Subcutaneous abdominal adipose tissue (tissue), 5 donors: ENCODE measurements at regions not wholly inside any gene's neighbourhood (a gene's known extent, or its start where the extent isn't known, plus 50 kb on each side); places are given as distances from the start of the nearest gene placed in this dataset.

Experiments
- H3K27ac ChIP-seq: one replicate; pipeline ENCODE4 v1.7.0; 2013; ENCODE audit warnings: low read depth, mild to moderate bottlenecking, inconsistent platforms, low read length, moderate library complexity
- H3K27me3 ChIP-seq, 5 donors: one replicate each; pipeline ENCODE4 v1.7.0; 2013; ENCODE audit warnings: low read length in 5 of 5, inconsistent platforms in 1 of 5; ENCODE audit not compliant: control insufficient read depth in 5 of 5, insufficient read depth in 4 of 5
- H3K36me3 ChIP-seq, 5 donors: one replicate each; pipeline ENCODE4 v1.7.0; 2013; ENCODE audit warnings: low read length in 5 of 5; ENCODE audit not compliant: control insufficient read depth in 5 of 5, insufficient read depth in 5 of 5
- H3K4me1 ChIP-seq, 5 donors: one replicate each; pipeline ENCODE4 v1.7.0; 2013; ENCODE audit warnings: low read length in 5 of 5, mild to moderate bottlenecking in 3 of 5, moderate library complexity in 1 of 5; ENCODE audit not compliant: control insufficient read depth in 5 of 5, insufficient read depth in 5 of 5
- H3K4me3 ChIP-seq, 5 donors: one replicate each; pipeline ENCODE4 v1.7.0; 2013; ENCODE audit warnings: low read length in 5 of 5, low read depth in 1 of 5
- H3K9ac ChIP-seq, 5 donors: one replicate each; pipeline ENCODE4 v1.7.0; 2013; ENCODE audit warnings: low read length in 5 of 5, mild to moderate bottlenecking in 4 of 5, moderate library complexity in 3 of 5
- H3K9me3 ChIP-seq, 5 donors: one replicate each; pipeline ENCODE4 v1.7.0; 2013; ENCODE audit warnings: low read length in 5 of 5; ENCODE audit not compliant: control insufficient read depth in 5 of 5
- donor health status: healthy.
- donor health status: healthy.
- donor health status: healthy.
- donor health status: healthy.
- donor health status: healthy.

GRCh38 chr1:34353409-34353808 is 176.7 kb downstream of the C1orf94 start:
- Histone ChIP-seq H3K9me3 (no peaks in the 10 kb centered on the region), H3K4me1 (no peaks in the 10 kb centered on the region), H3K9ac (no peak overlapping the region), H3K27ac (no peak overlapping the region), H3K27me3 (peaks cover 0 to 5% (median 0%) of the 10 kb centered on the region in 5 donors), H3K36me3 (no peaks in the 10 kb centered on the region), H3K4me3 (no peak overlapping the region)

- H3K4me3 ChIP-seq: no peak overlapping the region
- H3K4me1 ChIP-seq: no peaks in the 10 kb centered on the region
- H3K9me3 ChIP-seq: no peaks in the 10 kb centered on the region
- H3K27me3 ChIP-seq: peaks cover 0 to 5% (median 0%) of the 10 kb centered on the region in 5 donors
- H3K9ac ChIP-seq: no peak overlapping the region
- H3K27ac ChIP-seq: no peak overlapping the region
- H3K36me3 ChIP-seq: no peaks in the 10 kb centered on the region
Measured at GRCh38 chr1:34354367-34354766, 177.7 kb downstream of the C1orf94 start.

- Histone ChIP-seq H3K27me3 (peaks cover 0 to 5% (median 0%) of the 10 kb centered on the region in 5 donors), H3K9me3 (no peaks in the 10 kb centered on the region), H3K4me1 (no peaks in the 10 kb centered on the region), H3K4me3 (no peak overlapping the region), H3K27ac (no peak overlapping the region), H3K36me3 (no peaks in the 10 kb centered on the region), H3K9ac (no peak overlapping the region)
Measured at GRCh38 chr1:34356853-34357252, 180.1 kb downstream of the C1orf94 start.

GRCh38 chr1:34358636-34359035 is 181.9 kb downstream of the C1orf94 start:
- H3K36me3 ChIP-seq: no peaks in the 10 kb centered on the region
- H3K4me3 ChIP-seq: no peak overlapping the region
- no peak overlapping the region for H3K27ac ChIP-seq
- H3K9me3 ChIP-seq: no peaks in the 10 kb centered on the region
- no peak overlapping the region for H3K9ac ChIP-seq
- H3K27me3 ChIP-seq: peaks cover 0 to 8% (median 3%) of the 10 kb centered on the region in 5 donors
- no peaks in the 10 kb centered on the region for H3K4me1 ChIP-seq

- H3K27me3 ChIP-seq: peaks cover 0 to 8% (median 5%) of the 10 kb centered on the region in 5 donors
- no peaks in the 10 kb centered on the region for H3K9me3 ChIP-seq
- no peak overlapping the region for H3K27ac ChIP-seq
- no peaks in the 10 kb centered on the region for H3K36me3 ChIP-seq
- no peak overlapping the region for H3K9ac ChIP-seq
- no peak overlapping the region for H3K4me3 ChIP-seq
- no peaks in the 10 kb centered on the region for H3K4me1 ChIP-seq
Measured at GRCh38 chr1:34359411-34359810, 182.7 kb downstream of the C1orf94 start.

- Histone ChIP-seq H3K27ac (no peak overlapping the region), H3K4me1 (no peaks in the 10 kb centered on the region), H3K9me3 (peaks cover 0 to 5% (median 2%) of the 10 kb centered on the region in 5 donors), H3K9ac (no peak overlapping the region), H3K36me3 (no peaks in the 10 kb centered on the region), H3K4me3 (no peak overlapping the region), H3K27me3 (peaks cover 2 to 11% (median 5%) of the 10 kb centered on the region in 5 donors)
Measured at GRCh38 chr1:34360574-34360973, 183.9 kb downstream of the C1orf94 start.

GRCh38 chr1:34361121-34361520 is 184.4 kb downstream of the C1orf94 start:
- no peaks in the 10 kb centered on the region for H3K36me3 ChIP-seq
- H3K9me3 ChIP-seq: peaks cover 0 to 5% (median 2%) of the 10 kb centered on the region in 5 donors
- no peak overlapping the region for H3K9ac ChIP-seq
- H3K4me1 ChIP-seq: no peaks in the 10 kb centered on the region
- no peak overlapping the region for H3K4me3 ChIP-seq
- H3K27me3 ChIP-seq: peaks cover 2 to 11% (median 5%) of the 10 kb centered on the region in 5 donors
- no peak overlapping the region for H3K27ac ChIP-seq

GRCh38 chr1:34361781-34362357 is 185.2 kb downstream of the C1orf94 start:
- no peak overlapping the region for H3K9ac ChIP-seq
- peaks cover 2 to 11% (median 5%) of the 10 kb centered on the region in 5 donors for H3K27me3 ChIP-seq
- no peaks in the 10 kb centered on the region for H3K4me1 ChIP-seq
- H3K36me3 ChIP-seq: no peaks in the 10 kb centered on the region
- peaks cover 0 to 5% (median 2%) of the 10 kb centered on the region in 5 donors for H3K9me3 ChIP-seq
- no peak overlapping the region for H3K27ac ChIP-seq
- H3K4me3 ChIP-seq: no peak overlapping the region

- H3K9ac ChIP-seq: no peak overlapping the region
- H3K4me1 ChIP-seq: no peaks in the 10 kb centered on the region
- peaks cover 0 to 11% (median 2%) of the 10 kb centered on the region in 5 donors for H3K27me3 ChIP-seq
- H3K4me3 ChIP-seq: no peak overlapping the region
- no peaks in the 10 kb centered on the region for H3K36me3 ChIP-seq
- no peak overlapping the region for H3K27ac ChIP-seq
- H3K9me3 ChIP-seq: peaks cover 0 to 5% (median 2%) of the 10 kb centered on the region in 5 donors
Measured at GRCh38 chr1:34362949-34363348, 186.2 kb downstream of the C1orf94 start.

GRCh38 chr1:34363447-34363846 is 186.7 kb downstream of the C1orf94 start:
- Histone ChIP-seq H3K27ac (no peak overlapping the region), H3K36me3 (no peaks in the 10 kb centered on the region), H3K27me3 (peaks cover 0 to 11% (median 2%) of the 10 kb centered on the region in 5 donors), H3K4me3 (no peak overlapping the region), H3K4me1 (no peaks in the 10 kb centered on the region), H3K9ac (no peak overlapping the region), H3K9me3 (peaks cover 0 to 5% (median 2%) of the 10 kb centered on the region in 5 donors)
